Stomach (tissue), 4 donors: ENCODE measurements at regions not wholly inside any gene's neighbourhood (a gene's known extent, or its start where the extent isn't known, plus 50 kb on each side); places are given as distances from the start of the nearest gene placed in this dataset.

ENCODE experiments used
- POLR2A ChIP-seq, 4 donors: fragments of 450-650 bp; IDR thresholded peaks; one replicate each; pipeline ENCODE4 v1.6.1; 2016; ENCODE audit warnings: antibody characterized with exemption in 4 of 4, control low read depth in 2 of 4, mild to moderate bottlenecking in 1 of 4, moderate library complexity in 1 of 4
- POLR2AphosphoS5 ChIP-seq, 3 donors: sonication (generic); formaldehyde crosslinking; IDR thresholded peaks; one replicate each; pipeline ENCODE4 v1.6.1; 2016; ENCODE audit warnings: antibody characterized with exemption in 3 of 3
- TF ChIP-seq, protein P1 (sequence below), 7 experiments: fragments of 450-650 bp in 4 of 7; fragments of 200-600 bp in 3 of 7; sonication (generic) in 3 of 7; IDR thresholded peaks; one replicate each; pipeline ENCODE4 v1.5.1; 2016 to 2019; ENCODE audit warnings: antibody characterized with exemption in 7 of 7, control low read depth in 2 of 7, mild to moderate bottlenecking in 1 of 7

DNA sequence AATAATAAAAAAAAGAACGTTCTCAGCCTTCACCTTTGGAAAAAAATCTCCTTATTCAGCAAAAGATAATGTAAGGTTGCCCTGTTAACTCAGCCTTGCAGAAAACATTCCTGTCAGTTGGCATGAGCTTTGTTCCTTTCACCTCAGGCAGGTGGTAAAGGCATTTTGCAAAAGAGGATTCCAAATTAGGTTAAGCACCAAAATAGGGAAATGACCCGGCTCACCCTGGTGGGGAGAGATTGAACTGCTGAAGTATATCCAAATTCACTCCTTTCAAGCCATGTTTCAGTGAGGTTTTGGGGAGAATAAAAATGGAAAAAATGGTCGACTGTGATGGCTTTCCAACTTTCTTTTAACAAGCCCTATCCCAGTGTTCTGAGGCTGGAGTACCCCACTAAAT, 1988.8 kb upstream of the PIK3C3 start:
- TF ChIP-seq, protein P1, sequence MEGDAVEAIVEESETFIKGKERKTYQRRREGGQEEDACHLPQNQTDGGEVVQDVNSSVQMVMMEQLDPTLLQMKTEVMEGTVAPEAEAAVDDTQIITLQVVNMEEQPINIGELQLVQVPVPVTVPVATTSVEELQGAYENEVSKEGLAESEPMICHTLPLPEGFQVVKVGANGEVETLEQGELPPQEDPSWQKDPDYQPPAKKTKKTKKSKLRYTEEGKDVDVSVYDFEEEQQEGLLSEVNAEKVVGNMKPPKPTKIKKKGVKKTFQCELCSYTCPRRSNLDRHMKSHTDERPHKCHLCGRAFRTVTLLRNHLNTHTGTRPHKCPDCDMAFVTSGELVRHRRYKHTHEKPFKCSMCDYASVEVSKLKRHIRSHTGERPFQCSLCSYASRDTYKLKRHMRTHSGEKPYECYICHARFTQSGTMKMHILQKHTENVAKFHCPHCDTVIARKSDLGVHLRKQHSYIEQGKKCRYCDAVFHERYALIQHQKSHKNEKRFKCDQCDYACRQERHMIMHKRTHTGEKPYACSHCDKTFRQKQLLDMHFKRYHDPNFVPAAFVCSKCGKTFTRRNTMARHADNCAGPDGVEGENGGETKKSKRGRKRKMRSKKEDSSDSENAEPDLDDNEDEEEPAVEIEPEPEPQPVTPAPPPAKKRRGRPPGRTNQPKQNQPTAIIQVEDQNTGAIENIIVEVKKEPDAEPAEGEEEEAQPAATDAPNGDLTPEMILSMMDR (IDR thresholded peaks at IDR 0.05) = no peak
- TF ChIP-seq POLR2A (IDR thresholded peaks at IDR 0.05) = no peak
- no peak for TF ChIP-seq POLR2AphosphoS5 (IDR thresholded peaks at IDR 0.05)
